ENCODE measurements at regions not wholly inside any gene's neighbourhood (a gene's known extent, or its start where the extent isn't known, plus 50 kb on each side); places are given as distances from the start of the nearest gene placed in this dataset.

DNA sequence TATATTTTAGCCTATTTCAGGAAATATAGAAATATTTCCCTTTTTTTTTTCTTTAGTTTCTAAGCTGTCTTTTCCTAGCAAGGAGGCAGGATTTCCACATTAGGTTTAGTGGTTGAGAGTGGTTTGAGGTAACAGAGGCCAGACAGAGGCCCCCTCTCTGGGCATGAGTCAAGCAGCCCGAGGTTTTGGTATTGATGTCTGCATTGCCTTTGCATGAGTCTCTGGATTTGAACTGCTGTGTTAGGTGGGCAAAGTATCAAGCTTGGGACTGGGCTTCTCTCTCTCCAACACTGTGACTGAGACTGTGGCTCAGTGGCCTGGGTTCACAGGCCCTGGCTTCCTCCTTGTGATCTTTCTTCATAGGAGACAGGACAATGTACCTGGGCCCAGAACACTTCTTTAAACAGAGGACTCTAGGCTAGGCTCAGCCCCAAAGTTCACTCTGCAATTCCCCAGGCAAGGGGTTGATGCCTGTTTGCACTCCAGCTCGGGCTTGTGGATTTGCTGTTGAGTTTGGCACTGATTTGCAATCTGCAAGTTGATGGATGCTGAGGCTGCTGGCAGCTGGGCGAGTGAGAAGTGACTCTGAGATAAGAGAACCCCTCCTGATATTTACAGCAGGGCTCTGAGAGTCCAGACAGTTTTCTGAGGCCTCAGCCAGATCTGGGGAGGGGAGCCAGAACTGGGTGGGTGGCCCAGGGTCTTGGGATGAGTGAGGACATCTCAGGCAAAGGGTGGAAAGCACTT is 271.2 kb downstream of the EN1 start:
- TF ChIP-seq, protein P1, sequence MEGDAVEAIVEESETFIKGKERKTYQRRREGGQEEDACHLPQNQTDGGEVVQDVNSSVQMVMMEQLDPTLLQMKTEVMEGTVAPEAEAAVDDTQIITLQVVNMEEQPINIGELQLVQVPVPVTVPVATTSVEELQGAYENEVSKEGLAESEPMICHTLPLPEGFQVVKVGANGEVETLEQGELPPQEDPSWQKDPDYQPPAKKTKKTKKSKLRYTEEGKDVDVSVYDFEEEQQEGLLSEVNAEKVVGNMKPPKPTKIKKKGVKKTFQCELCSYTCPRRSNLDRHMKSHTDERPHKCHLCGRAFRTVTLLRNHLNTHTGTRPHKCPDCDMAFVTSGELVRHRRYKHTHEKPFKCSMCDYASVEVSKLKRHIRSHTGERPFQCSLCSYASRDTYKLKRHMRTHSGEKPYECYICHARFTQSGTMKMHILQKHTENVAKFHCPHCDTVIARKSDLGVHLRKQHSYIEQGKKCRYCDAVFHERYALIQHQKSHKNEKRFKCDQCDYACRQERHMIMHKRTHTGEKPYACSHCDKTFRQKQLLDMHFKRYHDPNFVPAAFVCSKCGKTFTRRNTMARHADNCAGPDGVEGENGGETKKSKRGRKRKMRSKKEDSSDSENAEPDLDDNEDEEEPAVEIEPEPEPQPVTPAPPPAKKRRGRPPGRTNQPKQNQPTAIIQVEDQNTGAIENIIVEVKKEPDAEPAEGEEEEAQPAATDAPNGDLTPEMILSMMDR (IDR thresholded peaks at IDR 0.05): no peak
- no peak for TF ChIP-seq RELA (CRISPR knock-in tag; IDR thresholded peaks at IDR 0.05; ENCODE audit: borderline replicate concordance)

Measured in WTC11 (cell line).